GM23248 (cell line): ENCODE measurements at regions not wholly inside any gene's neighbourhood (a gene's known extent, or its start where the extent isn't known, plus 50 kb on each side); places are given as distances from the start of the nearest gene placed in this dataset.

ENCODE experiments used
- EZH2 ChIP-seq: fragments of 200-600 bp; sonication (generic); IDR thresholded peaks from 2 replicates; pipeline ENCODE4 v1.6.1; 2018; ENCODE audit warnings: antibody characterized with exemption, mild to moderate bottlenecking; ENCODE audit not compliant: insufficient read depth, poor library complexity, severe bottlenecking
- EZH2phosphoT487 ChIP-seq: fragments of 200-600 bp; sonication (generic); IDR thresholded peaks from 2 replicates; pipeline ENCODE4 v1.6.1; 2018; ENCODE audit warnings: antibody characterized with exemption, moderate library complexity, mild to moderate bottlenecking, low read depth; ENCODE audit not compliant: insufficient read depth

- no peak for TF ChIP-seq EZH2
- TF ChIP-seq EZH2phosphoT487, result no peak
These were observed 75.4 kb upstream of the HNMT start for GRCh38 chr2:137888845-137889244.
